Breast epithelium (tissue), 4 donors: ENCODE measurements at regions not wholly inside any gene's neighbourhood (a gene's known extent, or its start where the extent isn't known, plus 50 kb on each side); places are given as distances from the start of the nearest gene placed in this dataset.

Experiments used
- DNase-seq, 2 donors: peaks; one replicate each; pipeline ENCODE4 v3.0.0-alpha.2; 2019; ENCODE audit warnings: low spot score in 2 of 2
- H3K27ac ChIP-seq, 2 donors: fragments of 200-600 bp; sonication (generic) in 1 of 2; one replicate each; pipeline ENCODE4 v1.5.1; 2016 to 2019; ENCODE audit warnings: mild to moderate bottlenecking in 1 of 2
- H3K27me3 ChIP-seq, 2 donors: fragments of 200-600 bp; sonication (generic) in 1 of 2; one replicate each; pipeline versions ENCODE4 v1.5.1 to v1.6.0; 2017 to 2019; ENCODE audit warnings: control low read depth in 1 of 2, mild to moderate bottlenecking in 1 of 2
- H3K36me3 ChIP-seq: fragments of 200-600 bp; one replicate; pipeline ENCODE4 v1.5.1; 2019
- H3K4me1 ChIP-seq, 2 donors: fragments of 200-600 bp; sonication (generic); one replicate each; pipeline ENCODE4 v1.5.1; 2016 to 2019; ENCODE audit warnings: control low read depth in 1 of 2
- H3K4me3 ChIP-seq, 3 donors: fragments of 200-600 bp; sonication (generic); 1 replicate in 2 of 3; 2 replicates in 1 of 3; pipeline ENCODE4 v1.5.1; 2016 to 2019; ENCODE audit warnings: mild to moderate bottlenecking in 3 of 3, moderate library complexity in 2 of 3
- H3K9me3 ChIP-seq, 2 donors: fragments of 200-600 bp; sonication (generic) in 1 of 2; one replicate each; pipeline ENCODE4 v1.5.1; 2016 to 2019; ENCODE audit warnings: control low read depth in 1 of 2
- CTCF ChIP-seq, 3 donors: fragments of 450-650 bp; IDR thresholded peaks; one replicate each; pipeline ENCODE4 v1.5.1; 2016 to 2017; ENCODE audit warnings: antibody characterized with exemption in 3 of 3, mild to moderate bottlenecking in 3 of 3, moderate library complexity in 3 of 3
- POLR2A ChIP-seq: fragments of 450-650 bp; IDR thresholded peaks from one replicate; pipeline ENCODE4 v1.6.1; 2016; ENCODE audit warnings: antibody characterized with exemption, mild to moderate bottlenecking, moderate library complexity
- POLR2AphosphoS5 ChIP-seq, 3 donors: sonication (generic); formaldehyde crosslinking; IDR thresholded peaks; one replicate each; pipeline ENCODE4 v1.6.1; 2017; ENCODE audit warnings: antibody characterized with exemption in 3 of 3
- intact Hi-C: fragments of 100-400 bp; cut with DNase I; formaldehyde crosslinking; loops from one replicate; pipeline ENCODE4 v1.15.1; 2023; ENCODE audit warnings: low total_unique reads

- TF ChIP-seq POLR2A (no peak), POLR2AphosphoS5 (IDR thresholded peaks at IDR 0.05) (no peak), CTCF (IDR thresholded peaks at IDR 0.05) (no peak)
- Histone ChIP-seq H3K27me3 (no peaks in the 10 kb centered on the region), H3K4me1 (no peaks in the 10 kb centered on the region), H3K36me3 (no peaks in the 10 kb centered on the region), H3K4me3 (no peak overlapping the region), H3K27ac (no peak overlapping the region), H3K9me3 (no peaks in the 10 kb centered on the region)
- intact Hi-C loops, result no loop called here
- DNase-seq, result no peak
These were observed 79.0 kb downstream of the C5orf15 start for GRCh38 chr5:133889271-133889905.

DNA sequence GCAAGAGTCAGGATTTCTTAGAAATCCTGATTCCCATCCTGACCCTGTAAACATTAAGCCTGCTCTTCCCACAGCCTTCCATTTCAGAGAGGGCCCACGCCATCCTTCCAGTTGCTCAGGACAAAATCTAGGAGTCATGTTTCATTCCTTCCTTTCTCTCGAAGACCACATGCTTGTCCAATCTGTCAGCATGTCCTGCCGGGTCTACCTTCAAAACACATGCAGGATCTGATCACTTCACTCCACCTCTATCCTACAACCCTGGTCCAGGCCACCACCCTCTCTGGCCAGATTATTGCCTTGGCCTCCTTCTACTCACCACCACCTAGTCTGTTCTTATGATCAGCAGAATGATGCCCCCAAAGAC, 79.8 kb downstream of the C5orf15 start:
- no peak overlapping the region for H3K27ac ChIP-seq
- TF ChIP-seq POLR2AphosphoS5 (IDR thresholded peaks at IDR 0.05), result no peak
- no peak for TF ChIP-seq POLR2A

GRCh38 chr5:133885566-133885965, 82.9 kb downstream of the C5orf15 start:
- TF ChIP-seq POLR2A (no peak), POLR2AphosphoS5 (IDR thresholded peaks at IDR 0.05) (no peak), CTCF (IDR thresholded peaks at IDR 0.05) (no peak)
- Histone ChIP-seq H3K4me1 (no peaks in the 10 kb centered on the region), H3K27ac (no peak overlapping the region), H3K9me3 (no peaks in the 10 kb centered on the region), H3K27me3 (no peaks in the 10 kb centered on the region), H3K4me3 (no peak overlapping the region), H3K36me3 (no peaks in the 10 kb centered on the region)
- intact Hi-C loops, result no loop called here
- DNase-seq, result no peak

More for the DNA sequence above, 79.8 kb downstream of the C5orf15 start:
- Histone ChIP-seq H3K4me1 (no peaks in the 10 kb centered on the region), H3K27me3 (no peaks in the 10 kb centered on the region), H3K9me3 (no peaks in the 10 kb centered on the region), H3K4me3 (no peak overlapping the region), H3K36me3 (no peaks in the 10 kb centered on the region)
- DNase-seq, result no peak
- intact Hi-C loops, result no loop called here

DNA sequence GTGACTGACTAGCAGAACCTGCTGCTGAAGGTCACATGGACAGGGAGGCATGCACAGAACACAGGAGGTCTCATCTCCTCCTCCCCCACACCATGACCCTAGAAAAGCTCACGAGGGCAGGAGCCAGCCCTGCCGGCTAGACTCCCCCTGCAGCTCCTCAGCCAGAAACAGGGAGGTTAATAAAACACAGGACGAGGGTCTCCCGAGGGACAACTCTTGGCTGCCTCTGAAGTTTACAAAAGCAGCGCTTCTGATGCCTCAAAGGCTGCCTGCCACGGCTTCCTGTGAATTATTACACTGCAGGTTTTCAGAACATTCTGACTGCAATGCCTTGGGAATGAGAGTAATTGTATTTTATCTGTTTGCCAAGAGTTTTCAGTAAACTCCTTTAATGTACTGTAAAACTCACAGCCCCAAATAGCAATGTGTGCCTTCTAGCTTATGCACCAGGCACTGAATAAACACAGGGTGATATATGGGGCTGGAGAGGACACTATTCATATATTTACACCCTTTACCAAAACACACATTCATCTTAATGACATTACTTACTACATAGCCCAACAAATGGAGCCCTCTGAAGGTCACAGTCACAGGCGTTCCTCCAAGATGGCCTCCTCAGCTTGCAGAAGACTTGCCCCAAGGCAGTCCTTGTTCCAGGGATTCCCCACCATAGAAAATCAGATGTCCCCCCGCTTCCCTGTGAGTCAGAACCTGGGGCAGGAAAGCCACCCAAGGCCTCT, 83.7 kb downstream of the C5orf15 start:
- Histone ChIP-seq H3K27ac (no peak overlapping the region), H3K4me3 (no peak overlapping the region), H3K36me3 (no peaks in the 10 kb centered on the region), H3K9me3 (no peaks in the 10 kb centered on the region), H3K27me3 (no peaks in the 10 kb centered on the region), H3K4me1 (no peaks in the 10 kb centered on the region)
- no peak for TF ChIP-seq POLR2A
- no peak for DNase-seq
- intact Hi-C loops, result no loop called here

DNA sequence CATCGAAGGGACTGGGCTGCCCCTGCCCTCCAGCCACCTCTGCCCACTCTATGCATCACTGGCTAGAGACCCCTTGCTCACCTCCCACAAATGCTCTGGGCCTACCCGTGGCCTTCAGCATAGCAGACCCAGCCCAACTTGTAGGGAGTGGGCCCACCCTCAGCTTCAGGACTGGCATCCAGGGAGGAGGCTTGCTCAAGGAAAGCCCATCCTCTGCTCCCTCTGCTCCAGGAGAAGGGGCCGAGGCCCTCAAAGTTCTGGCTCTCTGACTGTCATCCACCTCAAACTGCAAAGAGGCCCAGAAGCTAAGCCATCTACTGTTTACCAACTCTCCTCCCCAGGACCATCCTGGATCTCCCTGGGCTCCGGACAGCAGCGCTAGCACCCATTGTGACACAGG, 84.5 kb downstream of the C5orf15 start:
- no peaks in the 10 kb centered on the region for H3K36me3 ChIP-seq
- no peak overlapping the region for H3K4me3 ChIP-seq
- H3K27ac ChIP-seq, result no peak overlapping the region
- DNase-seq, result no peak
- intact Hi-C loops, result no loop called here
- no peaks in the 10 kb centered on the region for H3K27me3 ChIP-seq
- no peaks in the 10 kb centered on the region for H3K9me3 ChIP-seq
- TF ChIP-seq CTCF (IDR thresholded peaks at IDR 0.05) (no peak), POLR2AphosphoS5 (IDR thresholded peaks at IDR 0.05) (no peak), POLR2A (no peak)
- H3K4me1 ChIP-seq, result no peaks in the 10 kb centered on the region

DNA sequence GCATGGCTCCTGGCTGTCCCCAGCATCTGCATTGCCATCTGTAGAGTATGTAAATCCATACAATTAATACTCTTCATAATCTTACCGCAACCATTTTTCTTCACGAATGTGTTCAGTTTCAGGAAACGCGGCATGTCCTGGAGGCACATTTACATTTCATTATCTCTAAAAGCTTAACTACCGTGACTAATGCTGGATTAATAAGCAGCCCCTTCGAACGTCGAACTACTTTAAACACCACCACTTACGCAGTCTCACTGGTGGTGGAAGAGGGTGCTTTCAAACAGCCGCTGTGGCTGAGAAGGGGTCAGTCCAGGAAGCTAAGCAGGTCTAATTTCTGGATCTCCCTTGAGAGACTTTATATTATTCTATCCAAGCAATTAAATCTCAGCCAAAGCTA, 85.6 kb downstream of the C5orf15 start:
- H3K9me3 ChIP-seq, result no peaks in the 10 kb centered on the region
- no peak for TF ChIP-seq POLR2AphosphoS5 (IDR thresholded peaks at IDR 0.05)
- no peak for TF ChIP-seq POLR2A
- TF ChIP-seq CTCF (IDR thresholded peaks at IDR 0.05), result no peak
- H3K27ac ChIP-seq, result no peak overlapping the region
- intact Hi-C loops, result no loop called here
- H3K4me1 ChIP-seq, result no peaks in the 10 kb centered on the region
- DNase-seq, result no peak
- no peaks in the 10 kb centered on the region for H3K27me3 ChIP-seq
- H3K36me3 ChIP-seq, result no peaks in the 10 kb centered on the region
- H3K4me3 ChIP-seq, result no peak overlapping the region
